PC-3 (cell line): ENCODE measurements at regions not wholly inside any gene's neighbourhood (a gene's known extent, or its start where the extent isn't known, plus 50 kb on each side); places are given as distances from the start of the nearest gene placed in this dataset.

Source experiments
- ATAC-seq: fragments of 200-7000 bp; cut with Tn5 transposase; 2 replicates; pipeline ENCODE4 v1.9.1; 2020; ENCODE audit warnings: mild to moderate bottlenecking, moderate library complexity
- BruUV-seq: library from RNA; stranded (reverse); fragments of 400-500 nt; replicated peaks from 2 replicates; lab custom pipeline; 2021; lab: Mats Ljungman, UMichigan
- CTCF ChIA-PET: fragments of 300-600 bp; sonication (Branson Sonifier 250); formaldehyde crosslinking; loops from one replicate; lab custom pipeline; 2022; ENCODE audit warnings: antibody characterized with exemption; lab: Charles Lee
- POLR2A ChIA-PET: fragments of 300-600 bp; sonication (Branson Sonifier 250); formaldehyde crosslinking; loops from one replicate; lab custom pipeline; 2022; ENCODE audit warnings: antibody characterized with exemption; ENCODE audit not compliant: unreplicated experiment; lab: Charles Lee
- DNase-seq: peaks from one replicate; pipeline ENCODE4 v3.0.0-alpha.2; 2015
- H2AFZ ChIP-seq: fragments of 300-600 bp; sonication (generic); 2 replicates; pipeline ENCODE4 v1.6.0; 2016; ENCODE audit warnings: antibody characterized with exemption, low read length
- H3F3A ChIP-seq: fragments of 300-600 bp; sonication (generic); one replicate; pipeline ENCODE4 v1.6.0; 2017; ENCODE audit warnings: antibody characterized with exemption, low read length, control low read depth, mild to moderate bottlenecking; ENCODE audit not compliant: unreplicated experiment
- H3K27ac ChIP-seq: fragments of 300-600 bp; sonication (generic); 2 replicates; pipeline ENCODE4 v1.5.1; 2016; ENCODE audit warnings: mild to moderate bottlenecking, low read length
- H3K27me3 ChIP-seq: fragments of 300-600 bp; sonication (generic); 2 replicates; pipeline ENCODE4 v1.6.1; 2016; ENCODE audit warnings: low read length, mixed read lengths
- H3K36me3 ChIP-seq: fragments of 300-600 bp; sonication (generic); 2 replicates; pipeline ENCODE4 v1.6.1; 2016; ENCODE audit warnings: low read depth, mixed run types, low read length, mixed read lengths
- H3K4me1 ChIP-seq: fragments of 300-600 bp; sonication (generic); 2 replicates; pipeline ENCODE4 v1.5.1; 2016; ENCODE audit warnings: low read length; ENCODE audit not compliant: insufficient read depth
- H3K4me2 ChIP-seq: fragments of 300-600 bp; sonication (generic); 2 replicates; pipeline ENCODE4 v1.6.0; 2016; ENCODE audit warnings: low read length
- H3K4me3 ChIP-seq: fragments of 300-600 bp; sonication (generic); 2 replicates; pipeline ENCODE4 v1.5.1; 2016; ENCODE audit warnings: mild to moderate bottlenecking, low read length, mixed read lengths
- H3K79me2 ChIP-seq: fragments of 300-600 bp; sonication (generic); 2 replicates; pipeline ENCODE4 v1.6.1; 2017; ENCODE audit warnings: low read length, mixed read lengths
- H3K9ac ChIP-seq: fragments of 300-600 bp; sonication (generic); 2 replicates; pipeline ENCODE4 v1.6.0; 2016; ENCODE audit warnings: mild to moderate bottlenecking, low read length
- H3K9me2 ChIP-seq: fragments of 300-600 bp; sonication (generic); replicated peaks from 2 replicates; pipeline ENCODE4 v1.6.1; 2016; ENCODE audit warnings: mixed run types, low read length, mixed read lengths
- H3K9me3 ChIP-seq: fragments of 300-600 bp; sonication (generic); 2 replicates; pipeline ENCODE4 v1.6.1; 2016; ENCODE audit warnings: low read length, mixed read lengths
- H4K20me1 ChIP-seq: fragments of 300-600 bp; sonication (generic); 2 replicates; pipeline ENCODE4 v1.6.1; 2016; ENCODE audit warnings: low read length, mixed read lengths
- CTCF ChIP-seq: fragments of 300-600 bp; sonication (generic); conservative IDR thresholded peaks from 2 replicates; pipeline ENCODE4 v1.5.1; 2017; ENCODE audit warnings: antibody characterized with exemption, low read depth, mild to moderate bottlenecking, low read length
- EZH2 ChIP-seq: fragments of 300-600 bp; sonication (generic); IDR thresholded peaks from one replicate; pipeline ENCODE4 v1.6.1; 2017; ENCODE audit warnings: antibody characterized with exemption, mild to moderate bottlenecking, low read length; ENCODE audit not compliant: unreplicated experiment
- EZH2phosphoT487 ChIP-seq: fragments of 300-600 bp; sonication (generic); IDR thresholded peaks from 2 replicates; pipeline ENCODE4 v1.6.1; 2018; ENCODE audit warnings: mild to moderate bottlenecking, antibody characterized with exemption, low read length, borderline replicate concordance
- intact Hi-C: fragments of 100-400 bp; cut with micrococcal nuclease; formaldehyde crosslinking; loops from 2 replicates; pipeline ENCODE4 v1.9.0; 2023

- ATAC-seq (no peak), DNase-seq (no peak)
- Histone ChIP-seq H3K4me2 (no peak overlapping the region), H4K20me1 (no peaks in the 10 kb centered on the region), H3F3A (no peaks in the 10 kb centered on the region), H3K9ac (no peak overlapping the region), H3K4me1 (no peaks in the 10 kb centered on the region), H3K79me2 (no peaks in the 10 kb centered on the region), H3K9me3 (no peaks in the 10 kb centered on the region), H3K9me2 (no peaks in the 10 kb centered on the region), H2AFZ (no peak overlapping the region), H3K36me3 (no peaks in the 10 kb centered on the region), H3K4me3 (no peak overlapping the region), H3K27ac (no peak overlapping the region), H3K27me3 (peaks cover 40% of the 10 kb centered on the region)
- no TSS peak for BruUV-seq
- intact Hi-C loops, result no loop called here
- TF ChIP-seq CTCF (no peak), EZH2 (no peak), EZH2phosphoT487 (no peak)
- ChIA-PET POLR2A (no interaction called here), CTCF (no interaction called here)
Measured at GRCh38 chr18:78411539-78411938, 568.1 kb upstream of the SALL3 start.

- CTCF ChIA-PET, result no interaction called here
- Histone ChIP-seq H3K4me2 (no peak overlapping the region), H4K20me1 (no peaks in the 10 kb centered on the region), H3K4me3 (no peak overlapping the region), H2AFZ (no peak overlapping the region), H3K36me3 (no peaks in the 10 kb centered on the region), H3K27me3 (peaks cover 13% of the 10 kb centered on the region), H3K9ac (no peak overlapping the region), H3K9me2 (no peaks in the 10 kb centered on the region), H3K4me1 (no peaks in the 10 kb centered on the region), H3K79me2 (no peaks in the 10 kb centered on the region), H3K9me3 (no peaks in the 10 kb centered on the region), H3F3A (no peaks in the 10 kb centered on the region), H3K27ac (no peak overlapping the region)
- TF ChIP-seq EZH2, result no peak
- intact Hi-C loops, result no loop called here
- no peak for DNase-seq
- BruUV-seq, result no TSS peak
- no peak for ATAC-seq
- POLR2A ChIA-PET, result no interaction called here
Measured at GRCh38 chr18:78414302-78414701, 565.3 kb upstream of the SALL3 start.

GRCh38 chr18:78416853-78417252 lies 562.8 kb upstream of the SALL3 start:
- Histone ChIP-seq H3K27ac (no peak overlapping the region), H3K79me2 (no peaks in the 10 kb centered on the region), H2AFZ (no peak overlapping the region), H3K9me3 (no peaks in the 10 kb centered on the region), H3K9ac (no peak overlapping the region), H3K4me1 (no peaks in the 10 kb centered on the region), H3K27me3 (peaks cover 5% of the 10 kb centered on the region), H3K36me3 (no peaks in the 10 kb centered on the region), H3K4me3 (no peak overlapping the region), H4K20me1 (no peaks in the 10 kb centered on the region), H3K9me2 (no peaks in the 10 kb centered on the region), H3F3A (no peaks in the 10 kb centered on the region), H3K4me2 (no peak overlapping the region)
- ChIA-PET POLR2A (no interaction called here), CTCF (no interaction called here)
- TF ChIP-seq CTCF, result no peak
- no peak for TF ChIP-seq EZH2phosphoT487
- TF ChIP-seq EZH2, result no peak
- DNase-seq (no peak), ATAC-seq (no peak)
- intact Hi-C loops, result no loop called here
- BruUV-seq, result no TSS peak
